Loucy (cell line): ENCODE measurements at regions not wholly inside any gene's neighbourhood (a gene's known extent, or its start where the extent isn't known, plus 50 kb on each side); places are given as distances from the start of the nearest gene placed in this dataset.

Experiments
- H2AFZ ChIP-seq: fragments of 200-600 bp; sonication (generic); 2 replicates; pipeline ENCODE4 v1.6.0; 2016; ENCODE audit warnings: antibody characterized with exemption, mild to moderate bottlenecking, low read length, moderate library complexity
- H3F3A ChIP-seq: fragments of 200-600 bp; 2 replicates; pipeline ENCODE4 v1.6.0; 2016; ENCODE audit warnings: antibody characterized with exemption, low read depth, mild to moderate bottlenecking
- H3K27me3 ChIP-seq: fragments of 200-600 bp; sonication (generic); 2 replicates; pipeline ENCODE4 v1.6.1; 2014; ENCODE audit warnings: low read length, mild to moderate bottlenecking; ENCODE audit not compliant: insufficient read depth, poor library complexity, severe bottlenecking
- H3K36me3 ChIP-seq: fragments of 200-600 bp; sonication (generic); 2 replicates; pipeline ENCODE4 v1.6.1; 2016; ENCODE audit warnings: low read length; ENCODE audit not compliant: insufficient read depth
- H3K4me1 ChIP-seq: fragments of 200-600 bp; sonication (generic); 2 replicates; pipeline ENCODE4 v1.5.1; 2014; ENCODE audit warnings: low read length, mild to moderate bottlenecking; ENCODE audit not compliant: insufficient read depth, poor library complexity, severe bottlenecking
- H3K4me2 ChIP-seq: fragments of 200-600 bp; sonication (generic); 2 replicates; pipeline ENCODE4 v1.6.0; 2014; ENCODE audit warnings: antibody characterized with exemption, low read length, low read depth, mild to moderate bottlenecking; ENCODE audit not compliant: poor library complexity, severe bottlenecking
- H3K4me3 ChIP-seq: fragments of 200-600 bp; sonication (generic); 2 replicates; pipeline ENCODE4 v1.5.1; 2014; ENCODE audit warnings: low read length, mild to moderate bottlenecking, mixed read lengths; ENCODE audit not compliant: poor library complexity, severe bottlenecking
- H3K79me2 ChIP-seq: fragments of 200-600 bp; sonication (generic); 2 replicates; pipeline ENCODE4 v1.6.1; 2014; ENCODE audit warnings: low read length; ENCODE audit not compliant: insufficient read depth
- H3K9ac ChIP-seq: fragments of 200-600 bp; sonication (generic); 2 replicates; pipeline ENCODE4 v1.6.0; 2014; ENCODE audit warnings: mild to moderate bottlenecking, low read depth, low read length, moderate library complexity; ENCODE audit not compliant: poor library complexity, severe bottlenecking
- H3K9me2 ChIP-seq: fragments of 200-600 bp; sonication (generic); replicated peaks from 2 replicates; pipeline ENCODE4 v1.6.1; 2016; ENCODE audit warnings: low read depth, low read length, mixed read lengths
- H3K9me3 ChIP-seq: fragments of 200-600 bp; sonication (generic); 2 replicates; pipeline ENCODE4 v1.6.1; 2014; ENCODE audit warnings: mild to moderate bottlenecking, antibody characterized with exemption, low read length, low read depth; ENCODE audit not compliant: insufficient read depth
- H4K20me1 ChIP-seq: fragments of 200-600 bp; sonication (generic); 2 replicates; pipeline ENCODE4 v1.6.0; 2014; ENCODE audit warnings: antibody characterized with exemption, low read length, mild to moderate bottlenecking; ENCODE audit not compliant: insufficient read depth, poor library complexity, severe bottlenecking
- CTCF ChIP-seq: fragments of 200-600 bp; sonication (generic); conservative IDR thresholded peaks from 2 replicates; pipeline ENCODE4 v1.5.1; 2014; ENCODE audit warnings: mild to moderate bottlenecking, antibody characterized with exemption, low read length
- EZH2phosphoT487 ChIP-seq: fragments of 200-600 bp; IDR thresholded peaks from 2 replicates; pipeline ENCODE4 v1.6.1; 2018; ENCODE audit warnings: antibody characterized with exemption, mild to moderate bottlenecking, moderate library complexity, borderline replicate concordance

GRCh38 chr3:35042210-35042991 lies 596.9 kb upstream of the ARPP21 start:
- Histone ChIP-seq H3K4me1 (peaks cover 6% of the 10 kb centered on the region), H3K9me3 (no peaks in the 10 kb centered on the region), H2AFZ (no peak overlapping the region), H3K9ac (no peak overlapping the region), H3K27me3 (no peaks in the 10 kb centered on the region), H3K9me2 (no peaks in the 10 kb centered on the region), H3F3A (no peaks in the 10 kb centered on the region), H3K36me3 (no peaks in the 10 kb centered on the region), H3K79me2 (no peaks in the 10 kb centered on the region), H3K4me2 (no peak overlapping the region), H4K20me1 (no peaks in the 10 kb centered on the region), H3K4me3 (no peak overlapping the region)
- no peak for TF ChIP-seq CTCF
- TF ChIP-seq EZH2phosphoT487 = no peak

GRCh38 chr3:35043040-35043439 lies 596.3 kb upstream of the ARPP21 start:
- H3K36me3 ChIP-seq = no peaks in the 10 kb centered on the region
- no peak overlapping the region for H3K9ac ChIP-seq
- H3K9me3 ChIP-seq = no peaks in the 10 kb centered on the region
- peaks cover 6% of the 10 kb centered on the region for H3K4me1 ChIP-seq
- no peaks in the 10 kb centered on the region for H3K79me2 ChIP-seq
- H3K4me3 ChIP-seq = no peak overlapping the region
- H2AFZ ChIP-seq = no peak overlapping the region
- H3K9me2 ChIP-seq = no peaks in the 10 kb centered on the region
- H3K4me2 ChIP-seq = no peak overlapping the region
- no peaks in the 10 kb centered on the region for H3K27me3 ChIP-seq
- H4K20me1 ChIP-seq = no peaks in the 10 kb centered on the region
- H3F3A ChIP-seq = no peaks in the 10 kb centered on the region
- TF ChIP-seq EZH2phosphoT487 (no peak), CTCF (no peak)

GRCh38 chr3:35044190-35044589 lies 595.1 kb upstream of the ARPP21 start:
- no peaks in the 10 kb centered on the region for H3K27me3 ChIP-seq
- H3K79me2 ChIP-seq = no peaks in the 10 kb centered on the region
- no peak overlapping the region for H3K9ac ChIP-seq
- peaks cover 6% of the 10 kb centered on the region for H3K4me1 ChIP-seq
- no peaks in the 10 kb centered on the region for H3K9me3 ChIP-seq
- no peaks in the 10 kb centered on the region for H3F3A ChIP-seq
- no peak overlapping the region for H3K4me3 ChIP-seq
- H3K4me2 ChIP-seq = no peak overlapping the region
- no peak for TF ChIP-seq EZH2phosphoT487
- TF ChIP-seq CTCF = no peak
- no peaks in the 10 kb centered on the region for H4K20me1 ChIP-seq
- peak overlapping the region; percentile 70 for H2AFZ ChIP-seq
- H3K36me3 ChIP-seq = no peaks in the 10 kb centered on the region
- H3K9me2 ChIP-seq = no peaks in the 10 kb centered on the region
